Head of caudate nucleus (tissue), 42 donors: ENCODE measurements at regions not wholly inside any gene's neighbourhood (a gene's known extent, or its start where the extent isn't known, plus 50 kb on each side); places are given as distances from the start of the nearest gene placed in this dataset.

ENCODE experiments used
- DNase-seq, 42 donors: peaks; one replicate each; pipeline versions ENCODE4 v3.0.0 to v3.0.0-alpha.2; 2020 to 2021; ENCODE audit warnings: mixed read lengths in 7 of 42
- intact Hi-C: fragments of 100-400 bp; cut with DNase I; formaldehyde crosslinking; loops from one replicate; pipeline ENCODE4 v1.15.0; 2022

- no peak for DNase-seq
- intact Hi-C loops, result no loop called here
These were observed 1622.8 kb upstream of the IGFBP7 start for GRCh38 chr4:58732973-58733372.

- DNase-seq, result no peak
These were observed 1613.8 kb upstream of the IGFBP7 start for GRCh38 chr4:58723954-58724353.

GRCh38 chr4:58711039-58711438 is 1600.9 kb upstream of the IGFBP7 start:
- intact Hi-C loops, result no loop called here
- DNase-seq, result no peak

More at GRCh38 chr4:58723954-58724353, 1613.8 kb upstream of the IGFBP7 start:
- intact Hi-C loops, result no loop called here

- no peak for DNase-seq
- intact Hi-C loops, result no loop called here
These were observed 1578.4 kb upstream of the IGFBP7 start for GRCh38 chr4:58688568-58688967.

- intact Hi-C loops, result no loop called here
- DNase-seq, result no peak
These were observed 1569.7 kb upstream of the IGFBP7 start for GRCh38 chr4:58679886-58680285.

GRCh38 chr4:58679051-58679450 is 1568.9 kb upstream of the IGFBP7 start:
- intact Hi-C loops, result no loop called here
- DNase-seq, result no peak

GRCh38 chr4:58669783-58670182 is 1559.6 kb upstream of the IGFBP7 start:
- no peak for DNase-seq
- intact Hi-C loops, result no loop called here

- DNase-seq, result no peak
- intact Hi-C loops, result no loop called here
These were observed 1555.5 kb upstream of the IGFBP7 start for GRCh38 chr4:58665649-58666048.

- DNase-seq, result peak in 4 of 42 donors; percentile 3 to 30 (median 19)
- intact Hi-C loops, result no loop called here
These were observed 1548.5 kb upstream of the IGFBP7 start for GRCh38 chr4:58658701-58659100.

- intact Hi-C loops, result no loop called here
- DNase-seq, result no peak
These were observed 1543.1 kb upstream of the IGFBP7 start for GRCh38 chr4:58653251-58653650.

GRCh38 chr4:58649226-58649625 is 1539.0 kb upstream of the IGFBP7 start:
- no peak for DNase-seq
- intact Hi-C loops, result no loop called here

- intact Hi-C loops, result no loop called here
- DNase-seq, result no peak
These were observed 1535.9 kb upstream of the IGFBP7 start for GRCh38 chr4:58646126-58646525.

- intact Hi-C loops, result no loop called here
- no peak for DNase-seq
These were observed 1534.4 kb upstream of the IGFBP7 start for GRCh38 chr4:58644549-58644948.

- DNase-seq, result no peak
- intact Hi-C loops, result no loop called here
These were observed 1526.2 kb upstream of the IGFBP7 start for GRCh38 chr4:58636381-58636780.

GRCh38 chr4:58617226-58617625 is 1507.0 kb upstream of the IGFBP7 start:
- DNase-seq, result no peak

GRCh38 chr4:58611012-58611411 is 1500.8 kb upstream of the IGFBP7 start:
- intact Hi-C loops, result no loop called here
- DNase-seq, result no peak

More at GRCh38 chr4:58617226-58617625, 1507.0 kb upstream of the IGFBP7 start:
- intact Hi-C loops, result no loop called here

GRCh38 chr4:58606303-58606702 is 1496.1 kb upstream of the IGFBP7 start:
- intact Hi-C loops, result no loop called here
- no peak for DNase-seq

GRCh38 chr4:58603951-58604350 is 1493.8 kb upstream of the IGFBP7 start:
- no peak for DNase-seq
- intact Hi-C loops, result no loop called here

- intact Hi-C loops, result no loop called here
- DNase-seq, result no peak
These were observed 1492.7 kb upstream of the IGFBP7 start for GRCh38 chr4:58602731-58603359.

- intact Hi-C loops, result no loop called here
- DNase-seq, result no peak
These were observed 1491.8 kb upstream of the IGFBP7 start for GRCh38 chr4:58602022-58602421.

- DNase-seq, result no peak
- intact Hi-C loops, result no loop called here
These were observed 1490.1 kb upstream of the IGFBP7 start for GRCh38 chr4:58600290-58600689.

GRCh38 chr4:58590722-58591121 is 1480.5 kb upstream of the IGFBP7 start:
- intact Hi-C loops, result no loop called here
- no peak for DNase-seq
